ENCODE measurements at regions not wholly inside any gene's neighbourhood (a gene's known extent, or its start where the extent isn't known, plus 50 kb on each side); places are given as distances from the start of the nearest gene placed in this dataset.

DNA sequence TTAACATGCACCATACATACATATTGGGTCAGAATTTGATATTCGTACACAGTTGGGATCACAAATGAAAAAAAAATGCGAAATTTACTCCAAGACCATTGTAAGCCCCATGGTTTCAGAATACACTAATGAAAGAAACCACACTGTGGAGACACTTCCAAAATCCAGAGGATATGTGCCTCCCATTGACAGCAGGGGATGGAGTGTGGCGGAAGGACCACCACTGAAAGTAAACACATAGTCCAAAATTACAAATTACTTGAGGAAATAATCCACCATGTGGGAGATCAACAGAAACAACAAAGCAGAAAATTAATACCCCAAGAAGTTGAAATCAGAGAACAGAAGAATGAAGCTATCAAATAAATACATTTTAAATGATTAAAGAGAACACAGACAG is 291.6 kb upstream of the PAPPA start:
- no peaks in the 10 kb centered on the region for H3K79me2 ChIP-seq (ENCODE audit: insufficient read depth, low read length)
- TF ChIP-seq, protein P1, sequence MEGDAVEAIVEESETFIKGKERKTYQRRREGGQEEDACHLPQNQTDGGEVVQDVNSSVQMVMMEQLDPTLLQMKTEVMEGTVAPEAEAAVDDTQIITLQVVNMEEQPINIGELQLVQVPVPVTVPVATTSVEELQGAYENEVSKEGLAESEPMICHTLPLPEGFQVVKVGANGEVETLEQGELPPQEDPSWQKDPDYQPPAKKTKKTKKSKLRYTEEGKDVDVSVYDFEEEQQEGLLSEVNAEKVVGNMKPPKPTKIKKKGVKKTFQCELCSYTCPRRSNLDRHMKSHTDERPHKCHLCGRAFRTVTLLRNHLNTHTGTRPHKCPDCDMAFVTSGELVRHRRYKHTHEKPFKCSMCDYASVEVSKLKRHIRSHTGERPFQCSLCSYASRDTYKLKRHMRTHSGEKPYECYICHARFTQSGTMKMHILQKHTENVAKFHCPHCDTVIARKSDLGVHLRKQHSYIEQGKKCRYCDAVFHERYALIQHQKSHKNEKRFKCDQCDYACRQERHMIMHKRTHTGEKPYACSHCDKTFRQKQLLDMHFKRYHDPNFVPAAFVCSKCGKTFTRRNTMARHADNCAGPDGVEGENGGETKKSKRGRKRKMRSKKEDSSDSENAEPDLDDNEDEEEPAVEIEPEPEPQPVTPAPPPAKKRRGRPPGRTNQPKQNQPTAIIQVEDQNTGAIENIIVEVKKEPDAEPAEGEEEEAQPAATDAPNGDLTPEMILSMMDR (conservative IDR thresholded peaks at IDR 0.05; ENCODE audit: low read length), result no peak
- TF ChIP-seq EZH2phosphoT487 (IDR thresholded peaks at IDR 0.05; ENCODE audit: borderline replicate concordance), result no peak
- H3K4me2 ChIP-seq (ENCODE audit: low read depth, low read length, poor library complexity, severe bottlenecking), result no peak overlapping the region

DNA sequence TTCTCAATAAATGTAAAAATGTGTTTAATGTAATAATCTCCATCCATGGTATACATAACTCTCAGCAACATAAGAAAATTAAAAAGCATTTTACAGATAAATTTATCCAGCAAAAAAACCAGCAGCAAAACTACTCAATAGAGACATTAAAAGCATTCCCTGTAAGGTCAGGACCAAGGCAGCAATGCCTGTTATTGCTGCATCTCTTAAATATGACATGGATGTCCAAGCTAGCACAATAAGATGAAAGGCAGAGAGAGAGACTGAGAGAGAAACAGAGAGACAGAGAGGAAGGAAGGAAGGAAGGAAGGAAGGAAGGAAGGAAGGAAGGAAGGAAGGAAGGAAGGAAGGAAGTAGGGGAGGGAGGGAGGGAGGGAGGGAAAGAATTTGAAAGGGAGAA is 289.0 kb upstream of the PAPPA start:
- H3K27me3 ChIP-seq (ENCODE audit: insufficient read depth, low read length, poor library complexity, severe bottlenecking), result no peaks in the 10 kb centered on the region
- H4K20me1 ChIP-seq (ENCODE audit: insufficient read depth, low read length, poor library complexity, severe bottlenecking), result no peaks in the 10 kb centered on the region
- H3K4me3 ChIP-seq (ENCODE audit: low read length, poor library complexity, severe bottlenecking), result no peak overlapping the region
- H3K4me1 ChIP-seq (ENCODE audit: insufficient read depth, low read length, poor library complexity, severe bottlenecking), result no peaks in the 10 kb centered on the region
- H3K4me2 ChIP-seq (ENCODE audit: low read depth, low read length, poor library complexity, severe bottlenecking), result no peak overlapping the region
- no peak overlapping the region for H2AFZ ChIP-seq (ENCODE audit: low read length)
- H3K36me3 ChIP-seq (ENCODE audit: insufficient read depth, low read length), result no peaks in the 10 kb centered on the region
- no peaks in the 10 kb centered on the region for H3K79me2 ChIP-seq (ENCODE audit: insufficient read depth, low read length)
- H3K9ac ChIP-seq (ENCODE audit: low read depth, low read length, poor library complexity, severe bottlenecking), result no peak overlapping the region
- H3F3A ChIP-seq (ENCODE audit: low read depth), result no peaks in the 10 kb centered on the region
- no peak for TF ChIP-seq EZH2phosphoT487 (IDR thresholded peaks at IDR 0.05; ENCODE audit: borderline replicate concordance)
- TF ChIP-seq, protein P1 (conservative IDR thresholded peaks at IDR 0.05; ENCODE audit: low read length), result no peak
- H3K9me2 ChIP-seq (replicated peaks; ENCODE audit: low read depth, low read length), result no peaks in the 10 kb centered on the region
- H3K9me3 ChIP-seq (ENCODE audit: insufficient read depth, low read depth, low read length), result peaks cover 4% of the 10 kb centered on the region; the same call in 1 of the 2 replicates

More for the DNA sequence above, 291.6 kb upstream of the PAPPA start:
- Histone ChIP-seq H2AFZ (ENCODE audit: low read length) (no peak overlapping the region), H3F3A (ENCODE audit: low read depth) (no peaks in the 10 kb centered on the region), H3K4me3 (ENCODE audit: low read length, poor library complexity, severe bottlenecking) (no peak overlapping the region), H3K9me3 (ENCODE audit: insufficient read depth, low read depth, low read length) (peaks cover 4% of the 10 kb centered on the region; the same call in 1 of the 2 replicates), H3K9ac (ENCODE audit: low read depth, low read length, poor library complexity, severe bottlenecking) (no peak overlapping the region), H4K20me1 (ENCODE audit: insufficient read depth, low read length, poor library complexity, severe bottlenecking) (no peaks in the 10 kb centered on the region), H3K4me1 (ENCODE audit: insufficient read depth, low read length, poor library complexity, severe bottlenecking) (no peaks in the 10 kb centered on the region), H3K9me2 (replicated peaks; ENCODE audit: low read depth, low read length) (no peaks in the 10 kb centered on the region), H3K27me3 (ENCODE audit: insufficient read depth, low read length, poor library complexity, severe bottlenecking) (no peaks in the 10 kb centered on the region), H3K36me3 (ENCODE audit: insufficient read depth, low read length) (no peaks in the 10 kb centered on the region)

DNA sequence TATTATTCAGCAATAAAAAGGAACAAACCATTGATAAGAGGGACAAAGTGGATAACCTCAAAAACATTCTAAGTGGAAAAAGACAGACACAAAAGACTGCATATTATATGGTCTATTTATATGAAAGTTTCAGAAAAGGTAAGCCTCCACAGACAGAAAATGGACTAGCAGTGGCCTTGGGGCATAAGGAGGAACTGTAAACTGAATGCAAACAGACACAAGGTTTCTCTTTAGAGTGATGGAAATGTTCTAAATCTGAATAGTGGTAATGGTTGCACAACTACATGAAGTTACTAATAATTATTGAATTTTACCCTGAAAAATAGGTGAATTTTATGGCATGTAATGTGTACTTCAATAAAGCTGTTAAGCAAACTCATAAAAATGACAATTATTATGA is 286.3 kb upstream of the PAPPA start:
- Histone ChIP-seq H3K4me3 (ENCODE audit: low read length, poor library complexity, severe bottlenecking) (no peak overlapping the region), H3K36me3 (ENCODE audit: insufficient read depth, low read length) (no peaks in the 10 kb centered on the region), H3K9ac (ENCODE audit: low read depth, low read length, poor library complexity, severe bottlenecking) (no peak overlapping the region), H3K79me2 (ENCODE audit: insufficient read depth, low read length) (no peaks in the 10 kb centered on the region), H3K9me2 (replicated peaks; ENCODE audit: low read depth, low read length) (no peaks in the 10 kb centered on the region), H3K9me3 (ENCODE audit: insufficient read depth, low read depth, low read length) (no peaks in the 10 kb centered on the region), H4K20me1 (ENCODE audit: insufficient read depth, low read length, poor library complexity, severe bottlenecking) (no peaks in the 10 kb centered on the region), H3K4me1 (ENCODE audit: insufficient read depth, low read length, poor library complexity, severe bottlenecking) (no peaks in the 10 kb centered on the region), H3F3A (ENCODE audit: low read depth) (no peaks in the 10 kb centered on the region), H3K27me3 (ENCODE audit: insufficient read depth, low read length, poor library complexity, severe bottlenecking) (no peaks in the 10 kb centered on the region), H3K4me2 (ENCODE audit: low read depth, low read length, poor library complexity, severe bottlenecking) (no peak overlapping the region), H2AFZ (ENCODE audit: low read length) (no peak overlapping the region)
- no peak for TF ChIP-seq EZH2phosphoT487 (IDR thresholded peaks at IDR 0.05; ENCODE audit: borderline replicate concordance)
- TF ChIP-seq, protein P1 (conservative IDR thresholded peaks at IDR 0.05; ENCODE audit: low read length), result no peak

All from Loucy (cell line).